H9 (cell line): ENCODE measurements at regions not wholly inside any gene's neighbourhood (a gene's known extent, or its start where the extent isn't known, plus 50 kb on each side); places are given as distances from the start of the nearest gene placed in this dataset.

Experiments
- DNase-seq: peaks from one replicate; pipeline ENCODE4 v3.0.0-alpha.2; 2017
- H2AFZ ChIP-seq: one replicate; pipeline ENCODE4 v1.6.1; 2013; ENCODE audit warnings: mild to moderate bottlenecking, low read length, control low read depth, moderate library complexity
- H2AK5ac ChIP-seq: 2 replicates; pipeline ENCODE4 v1.6.1; 2013; ENCODE audit warnings: low read length, control low read depth, mixed read lengths; ENCODE audit not compliant: insufficient read length
- H2BK120ac ChIP-seq: one replicate; pipeline ENCODE4 v1.6.1; 2013; ENCODE audit warnings: low read depth, mild to moderate bottlenecking, low read length, control low read depth, inconsistent platforms; ENCODE audit not compliant: poor library complexity, severe bottlenecking
- H2BK12ac ChIP-seq: 2 replicates; pipeline ENCODE4 v1.6.1; 2013; ENCODE audit warnings: low read length, control low read depth, mixed read lengths, low read depth; ENCODE audit not compliant: insufficient read length
- H2BK15ac ChIP-seq: 2 replicates; pipeline ENCODE4 v1.6.1; 2013; ENCODE audit warnings: low read depth, low read length, control low read depth
- H2BK20ac ChIP-seq: one replicate; pipeline ENCODE4 v1.6.1; 2013; ENCODE audit warnings: low read depth, mild to moderate bottlenecking, low read length, control low read depth, inconsistent platforms; ENCODE audit not compliant: poor library complexity, severe bottlenecking
- H2BK5ac ChIP-seq: 2 replicates; pipeline ENCODE4 v1.6.1; 2013; ENCODE audit warnings: low read length, control low read depth, mixed read lengths; ENCODE audit not compliant: insufficient read length
- H3K14ac ChIP-seq: 2 replicates; pipeline ENCODE4 v1.6.1; 2013; ENCODE audit warnings: low read length, control low read depth; ENCODE audit not compliant: insufficient read depth
- H3K18ac ChIP-seq: 2 replicates; pipeline ENCODE4 v1.6.1; 2013; ENCODE audit warnings: low read depth, mild to moderate bottlenecking, mixed read lengths, low read length, control low read depth; ENCODE audit not compliant: insufficient read length
- H3K23ac ChIP-seq: 2 replicates; pipeline ENCODE4 v1.6.1; 2013; ENCODE audit warnings: low read length, control low read depth, mixed read lengths, low read depth; ENCODE audit not compliant: insufficient read length
- H3K23me2 ChIP-seq: 2 replicates; pipeline ENCODE4 v1.6.1; 2013; ENCODE audit warnings: low read depth, mild to moderate bottlenecking, mixed read lengths, low read length, control low read depth; ENCODE audit not compliant: insufficient read length, poor library complexity, severe bottlenecking
- H3K27ac ChIP-seq: 2 replicates; pipeline ENCODE4 v1.5.1; 2013; ENCODE audit warnings: low read length, control low read depth, mixed read lengths, low read depth; ENCODE audit not compliant: insufficient read length
- H3K27me3 ChIP-seq: 2 replicates; pipeline ENCODE4 v1.6.1; 2013; ENCODE audit warnings: low read length, control low read depth, inconsistent platforms; ENCODE audit not compliant: insufficient read depth
- H3K4ac ChIP-seq: 2 replicates; pipeline ENCODE4 v1.6.1; 2013; ENCODE audit warnings: low read depth, mild to moderate bottlenecking, control low read depth, inconsistent platforms, low read length, moderate library complexity
- H3K4me1 ChIP-seq: 2 replicates; pipeline ENCODE4 v1.6.1; 2013; ENCODE audit warnings: low read length, control low read depth, inconsistent platforms; ENCODE audit not compliant: insufficient read depth
- H3K4me2 ChIP-seq: 2 replicates; pipeline ENCODE4 v1.6.1; 2013; ENCODE audit warnings: low read length, control low read depth, mixed read lengths; ENCODE audit not compliant: insufficient read length, insufficient read depth
- H3K56ac ChIP-seq: 2 replicates; pipeline ENCODE4 v1.6.1; 2013; ENCODE audit warnings: low read depth, mild to moderate bottlenecking, mixed read lengths, low read length, control low read depth; ENCODE audit not compliant: insufficient read length
- H3K79me1 ChIP-seq: 2 replicates; pipeline ENCODE4 v1.6.1; 2013; ENCODE audit warnings: low read depth, mild to moderate bottlenecking, moderate library complexity, low read length, control low read depth, inconsistent platforms; ENCODE audit not compliant: insufficient read depth, poor library complexity, severe bottlenecking
- H3K79me2 ChIP-seq: 2 replicates; pipeline ENCODE4 v1.6.1; 2013; ENCODE audit warnings: low read length, control low read depth, inconsistent platforms; ENCODE audit not compliant: insufficient read depth
- H3K9ac ChIP-seq: 2 replicates; pipeline ENCODE4 v1.6.1; 2013; ENCODE audit warnings: low read length, control low read depth, mixed read lengths; ENCODE audit not compliant: insufficient read length; ENCODE audit errors: extremely low read depth
- H3K9me3 ChIP-seq: one replicate; pipeline ENCODE4 v1.6.1; 2013; ENCODE audit warnings: low read depth, low read length, inconsistent platforms; ENCODE audit not compliant: control insufficient read depth
- H3T11ph ChIP-seq: one replicate; pipeline ENCODE4 v1.6.1; 2013; ENCODE audit warnings: mild to moderate bottlenecking, low read length, control low read depth, inconsistent platforms
- H4K20me1 ChIP-seq: one replicate; pipeline ENCODE4 v1.6.1; 2013; ENCODE audit not compliant: control insufficient read depth, insufficient read length, insufficient read depth
- H4K5ac ChIP-seq: 2 replicates; pipeline ENCODE4 v1.6.1; 2013; ENCODE audit warnings: low read depth, mild to moderate bottlenecking, mixed read lengths, low read length, control low read depth; ENCODE audit not compliant: insufficient read length
- H4K8ac ChIP-seq: replicated peaks from 2 replicates; pipeline ENCODE4 v1.6.1; 2013; ENCODE audit warnings: low read length, control low read depth, mixed read lengths, low read depth; ENCODE audit not compliant: insufficient read length
- H4K91ac ChIP-seq: 2 replicates; pipeline ENCODE4 v1.6.1; 2013; ENCODE audit warnings: low read depth, mild to moderate bottlenecking, moderate library complexity, mixed read lengths, low read length, control low read depth; ENCODE audit not compliant: insufficient read length
- H3K27ac Mint-ChIP-seq, 3 experiments: 2 replicates in 2 of 3; 3 replicates in 1 of 3; pipeline ENCODE4 v1.8.0; 2020 to 2021; ENCODE audit warnings: mixed read lengths in 3 of 3, mild to moderate bottlenecking in 1 of 3, moderate library complexity in 1 of 3
- H3K27me3 Mint-ChIP-seq: 2 replicates; pipeline ENCODE4 v1.8.0; 2021; ENCODE audit warnings: low read depth, mild to moderate bottlenecking, moderate library complexity, mixed read lengths
- H3K36me3 Mint-ChIP-seq, 3 experiments: 2 replicates in 2 of 3; 3 replicates in 1 of 3; pipeline ENCODE4 v1.8.0; 2020 to 2021; ENCODE audit warnings: low read depth in 3 of 3, mixed read lengths in 3 of 3; ENCODE audit not compliant: insufficient read depth in 1 of 3
- H3K4me1 Mint-ChIP-seq, 2 experiments: 2 replicates each; pipeline ENCODE4 v1.8.0; 2020; ENCODE audit warnings: mixed read lengths in 2 of 2
- H3K4me3 Mint-ChIP-seq, 2 experiments: 2 replicates in 1 of 2; 3 replicates in 1 of 2; pipeline ENCODE4 v1.8.0; 2020 to 2021; ENCODE audit warnings: mild to moderate bottlenecking in 2 of 2, mixed read lengths in 2 of 2, moderate library complexity in 1 of 2
- H3K9me3 Mint-ChIP-seq, 2 experiments: 2 replicates in 1 of 2; 3 replicates in 1 of 2; pipeline ENCODE4 v1.8.0; 2020; ENCODE audit warnings: mild to moderate bottlenecking in 2 of 2, mixed read lengths in 2 of 2, moderate library complexity in 1 of 2
- CTCF ChIP-seq: fragments of 200-600 bp; sonication (generic); conservative IDR thresholded peaks from 3 replicates; pipeline ENCODE4 v1.8.0; 2021; ENCODE audit warnings: antibody characterized with exemption, mild to moderate bottlenecking
- WGBS: extraction: QIAGEN DNeasy Blood & Tissue Kit; methylation state at CpG from one replicate; pipeline ENCODE4 v1.1.7; 2013; ENCODE audit warnings: missing lambda C conversion rate, low lambda C conversion rate, mixed read lengths; ENCODE audit not compliant: insufficient read length; ENCODE audit errors: extremely low coverage; 5-methylcytosine and 5-hydroxymethylcytosine counted together

GRCh38 chr9:86858009-86858408 lies 89.3 kb downstream of the GAS1 start:
- no peaks in the 10 kb centered on the region for H3K27me3 Mint-ChIP-seq
- WGBS, result no CpG with 5 or more reads among the region's 1 CpG
- no peaks in the 10 kb centered on the region for H3K27me3 ChIP-seq
- no peak overlapping the region for H4K8ac ChIP-seq
- no peak overlapping the region for H3T11ph ChIP-seq
- TF ChIP-seq CTCF, result no peak
- no peak overlapping the region for H3K27ac Mint-ChIP-seq
- H3K18ac ChIP-seq, result no peak overlapping the region
- no peak overlapping the region for H3K4me3 Mint-ChIP-seq
- H2BK20ac ChIP-seq, result no peak overlapping the region
- H3K4ac ChIP-seq, result no peak overlapping the region
- no peak overlapping the region for H2BK15ac ChIP-seq
- no peaks in the 10 kb centered on the region for H3K79me1 ChIP-seq
- DNase-seq, result no peak
- H3K14ac ChIP-seq, result no peak overlapping the region
- H3K79me2 ChIP-seq, result no peaks in the 10 kb centered on the region
- no peak overlapping the region for H3K23ac ChIP-seq
- H3K4me1 ChIP-seq, result no peaks in the 10 kb centered on the region; the same call in 1 of the 2 replicates
- no peak overlapping the region for H2AK5ac ChIP-seq
- no peak overlapping the region for H2BK120ac ChIP-seq
- H2BK5ac ChIP-seq, result no peak overlapping the region
- H4K91ac ChIP-seq, result no peak overlapping the region
- H3K9ac ChIP-seq, result no peak overlapping the region
- H4K5ac ChIP-seq, result no peak overlapping the region
- H3K27ac ChIP-seq, result no peak overlapping the region
- no peak overlapping the region for H3K56ac ChIP-seq
- no peak overlapping the region for H2AFZ ChIP-seq
- H4K20me1 ChIP-seq, result no peaks in the 10 kb centered on the region
- H3K9me3 Mint-ChIP-seq, result no peaks in the 10 kb centered on the region
- H3K4me2 ChIP-seq, result no peak overlapping the region
- no peaks in the 10 kb centered on the region for H3K9me3 ChIP-seq
- H3K4me1 Mint-ChIP-seq, result peaks cover 15 to 25% of the 10 kb centered on the region in 2 experiments
- H3K36me3 Mint-ChIP-seq, result no peaks in the 10 kb centered on the region
- H2BK12ac ChIP-seq, result no peak overlapping the region
- H3K23me2 ChIP-seq, result no peaks in the 10 kb centered on the region
